Gastroesophageal sphincter (tissue), 3 donors: ENCODE measurements at regions not wholly inside any gene's neighbourhood (a gene's known extent, or its start where the extent isn't known, plus 50 kb on each side); places are given as distances from the start of the nearest gene placed in this dataset.

Experiments used
- CTCF ChIP-seq, 4 experiments: fragments of 200-600 bp in 2 of 4; fragments of 450-650 bp in 2 of 4; sonication (generic) in 1 of 4; IDR thresholded peaks; one replicate each; pipeline ENCODE4 v1.5.1; 2017 to 2019; ENCODE audit warnings: antibody characterized with exemption in 4 of 4, mild to moderate bottlenecking in 2 of 4, moderate library complexity in 2 of 4
- POLR2A ChIP-seq, 2 donors: fragments of 450-650 bp; IDR thresholded peaks; one replicate each; pipeline ENCODE4 v1.6.1; 2017; ENCODE audit warnings: antibody characterized with exemption in 2 of 2, mild to moderate bottlenecking in 2 of 2, moderate library complexity in 1 of 2

GRCh38 chr5:124418390-124418789, 328.0 kb downstream of the ZNF608 start:
- TF ChIP-seq CTCF (IDR thresholded peaks at IDR 0.05) (no peak), POLR2A (IDR thresholded peaks at IDR 0.05) (no peak)
